Endothelial cell of umbilical vein (primary cell): ENCODE measurements at regions not wholly inside any gene's neighbourhood (a gene's known extent, or its start where the extent isn't known, plus 50 kb on each side); places are given as distances from the start of the nearest gene placed in this dataset.

Experiments
- BruUV-seq: library from RNA; stranded (reverse); fragments of 400-500 nt; replicated peaks from 2 replicates; lab custom pipeline; 2021; lab: Mats Ljungman, UMichigan
- CTCF ChIA-PET: fragments of 300-600, 350-600 bp; sonication (Branson Sonifier 250); formaldehyde crosslinking; loops from one replicate; lab custom pipeline; 2021; ENCODE audit warnings: antibody characterized with exemption, inconsistent platforms; lab: Charles Lee
- POLR2A ChIA-PET: fragments of 300-600, 350-600 bp; sonication (Branson Sonifier 250); formaldehyde crosslinking; loops from one replicate; lab custom pipeline; 2021; ENCODE audit warnings: antibody characterized with exemption, inconsistent platforms; lab: Charles Lee
- DNase-seq: peaks from one replicate; pipeline ENCODE4 v3.0.0-alpha.2; 2011; ENCODE audit warnings: low read depth, low spot score
- FAIRE-seq: peaks from 2 replicates; lab custom pipeline; 2011; peaks lifted over from hg19 to GRCh38; lab: Jason Lieb, UNC
- H2AFZ ChIP-seq: 2 replicates; pipeline ENCODE4 v1.6.0; 2012; ENCODE audit warnings: low read depth, low read length, control low read depth, inconsistent platforms
- H3K27ac ChIP-seq: 2 replicates; pipeline ENCODE4 v1.5.1; 2011; ENCODE audit warnings: low read depth, mild to moderate bottlenecking, control low read depth, low read length, moderate library complexity; ENCODE audit not compliant: insufficient read depth
- H3K27me3 ChIP-seq, 2 experiments: 2 replicates each; pipeline versions ENCODE4 v1.6.0 to v1.6.1; 2011; ENCODE audit warnings: low read length in 2 of 2, mixed read lengths in 1 of 2; ENCODE audit not compliant: control insufficient read depth in 2 of 2, insufficient read depth in 2 of 2
- H3K36me3 ChIP-seq, 2 experiments: 2 replicates in 1 of 2; 3 replicates in 1 of 2; pipeline ENCODE4 v1.5.1; 2011; ENCODE audit warnings: low read length in 2 of 2, mild to moderate bottlenecking in 1 of 2, moderate library complexity in 1 of 2; ENCODE audit not compliant: control insufficient read depth in 2 of 2, insufficient read depth in 2 of 2; ENCODE audit errors: extremely low read depth in 1 of 2
- H3K4me1 ChIP-seq: 3 replicates; pipeline ENCODE4 v1.5.1; 2011; ENCODE audit warnings: mild to moderate bottlenecking, low read length; ENCODE audit not compliant: control insufficient read depth, insufficient read depth; ENCODE audit errors: extremely low read depth
- H3K4me2 ChIP-seq: 2 replicates; pipeline ENCODE4 v1.6.1; 2011; ENCODE audit warnings: low read length, control low read depth, mixed read lengths; ENCODE audit not compliant: insufficient read depth
- H3K4me3 ChIP-seq, 3 experiments: fragments of 200-600 bp in 1 of 3; sonication (generic), shearing (Covaris generic) in 1 of 3; replicated peaks in 1 of 3; 2 replicates each; pipeline ENCODE4 v1.5.1; 2011 to 2016; ENCODE audit warnings: control low read depth in 3 of 3, low read length in 3 of 3, mild to moderate bottlenecking in 2 of 3, inconsistent platforms in 1 of 3, low read depth in 1 of 3, moderate library complexity in 1 of 3; ENCODE audit not compliant: insufficient read depth in 1 of 3
- H3K79me2 ChIP-seq: 2 replicates; pipeline ENCODE4 v1.6.0; 2012; ENCODE audit warnings: low read length, inconsistent platforms; ENCODE audit not compliant: control insufficient read depth, insufficient read depth
- H3K9ac ChIP-seq: replicated peaks from 2 replicates; pipeline ENCODE3; 2011; ENCODE audit warnings: low read length, control low read depth; ENCODE audit not compliant: insufficient read depth; ENCODE audit errors: extremely low read depth
- H3K9me1 ChIP-seq: replicated peaks from 3 replicates; pipeline ENCODE4 v1.6.0; 2011; ENCODE audit warnings: mild to moderate bottlenecking, low read length; ENCODE audit not compliant: control insufficient read depth, insufficient read depth; ENCODE audit errors: extremely low read depth
- H3K9me3 ChIP-seq: replicated peaks from 2 replicates; pipeline ENCODE4 v1.5.1; 2012; ENCODE audit warnings: low read length, inconsistent platforms; ENCODE audit not compliant: control insufficient read depth, insufficient read depth
- H4K20me1 ChIP-seq: replicated peaks from 2 replicates; pipeline ENCODE3; 2011; ENCODE audit warnings: mild to moderate bottlenecking, low read length; ENCODE audit not compliant: control insufficient read depth, insufficient read depth; ENCODE audit errors: extremely low read depth
- CTCF ChIP-seq, 2 donors: IDR thresholded peaks; 1 replicate in 1 of 2; 2 replicates in 1 of 2; pipeline ENCODE4 v1.5.1; 2011; ENCODE audit warnings: low read length in 2 of 2, mild to moderate bottlenecking in 2 of 2, moderate library complexity in 2 of 2, control low read depth in 1 of 2, inconsistent platforms in 1 of 2, low read depth in 1 of 2; ENCODE audit not compliant: insufficient read depth in 1 of 2; ENCODE audit errors: extremely low read depth in 1 of 2
- EZH2 ChIP-seq: IDR thresholded peaks from 2 replicates; pipeline ENCODE4 v1.6.1; 2012; ENCODE audit warnings: borderline replicate concordance, low read depth, mild to moderate bottlenecking, moderate library complexity, low read length, inconsistent platforms; ENCODE audit not compliant: severe bottlenecking
- FOS ChIP-seq: IDR thresholded peaks from 2 replicates; pipeline ENCODE4 v1.6.1; 2011; ENCODE audit warnings: mild to moderate bottlenecking, low read length, moderate library complexity, borderline replicate concordance; ENCODE audit not compliant: insufficient read depth
- GATA2 ChIP-seq: IDR thresholded peaks from 2 replicates; pipeline ENCODE4 v1.7.0; 2011; ENCODE audit warnings: low read depth, mild to moderate bottlenecking, moderate library complexity, mixed read lengths, low read length; ENCODE audit not compliant: insufficient read length, insufficient read depth
- JUN ChIP-seq: IDR thresholded peaks from 2 replicates; pipeline ENCODE4 v1.6.1; 2011; ENCODE audit warnings: borderline replicate concordance, low read depth; ENCODE audit not compliant: insufficient read length, insufficient read depth
- MYC ChIP-seq: IDR thresholded peaks from one replicate; pipeline ENCODE4 v1.6.1; 2011; ENCODE audit warnings: mild to moderate bottlenecking, low read depth, low read length
- POLR2A ChIP-seq: IDR thresholded peaks from 2 replicates; pipeline ENCODE4 v1.6.1; 2012; ENCODE audit warnings: low read depth, mild to moderate bottlenecking, control low read depth, low read length
- POLR2AphosphoS5 ChIP-seq: IDR thresholded peaks from 2 replicates; pipeline ENCODE4 v1.6.1; 2012; ENCODE audit warnings: low read depth, mild to moderate bottlenecking, control low read depth, low read length, moderate library complexity; ENCODE audit not compliant: insufficient read depth
- dilution Hi-C: fragments of 300-500 bp; cut with MboI; formaldehyde crosslinking; loops from one replicate; pipeline ENCODE4 v1.15.0; 2019; ENCODE audit warnings: low sequenced_read_pairs; ENCODE audit not compliant: extremely low pct_ligation_motif_present
- intact Hi-C: fragments of 100-400 bp; cut with micrococcal nuclease; formaldehyde crosslinking; loops from one replicate; pipeline ENCODE4 v1.10.0; 2022
- TF ChIP-seq, protein P1 (sequence below): IDR thresholded peaks from 2 replicates; pipeline ENCODE4 v1.6.1; 2011; ENCODE audit not compliant: insufficient read depth, insufficient read length

DNA sequence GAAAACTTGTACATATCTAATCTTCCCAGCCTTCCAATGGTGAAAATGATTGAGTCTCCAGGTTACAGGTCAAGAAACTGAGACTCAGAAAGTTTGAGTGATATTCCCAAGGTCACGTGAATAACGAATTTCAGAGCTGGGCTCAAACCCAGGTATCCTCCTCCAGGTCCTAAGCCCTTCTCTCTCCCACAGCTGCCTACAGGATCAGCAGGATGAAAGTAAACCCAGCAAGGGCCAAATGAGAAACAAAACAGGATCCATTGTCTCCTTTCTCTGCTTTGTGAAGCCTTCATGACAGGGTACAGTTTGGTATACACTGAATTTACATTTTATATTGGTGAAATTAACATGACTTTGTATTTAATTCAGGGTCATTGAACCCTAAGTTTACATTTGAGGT, 208.1 kb downstream of the RBM26 start:
- no peaks in the 10 kb centered on the region for H3K79me2 ChIP-seq
- DNase-seq (no peak), FAIRE-seq (no peak)
- POLR2A ChIA-PET, result no interaction called here
- TF ChIP-seq EZH2 (no peak), POLR2AphosphoS5 (no peak), GATA2 (no peak), POLR2A (no peak), CTCF (IDR thresholded peaks at IDR 0.05; ENCODE audit: extremely low read depth in 1 of 2, insufficient read depth in 1 of 2, low read depth in 1 of 2, low read length in 2 of 2) (no peak), JUN (no peak)
- H3K4me2 ChIP-seq, result no peak overlapping the region
- H3K27ac ChIP-seq, result no peak overlapping the region
- H3K36me3 ChIP-seq, result no peaks in the 10 kb centered on the region
- dilution Hi-C loops (no loop called here), intact Hi-C loops (no loop called here)
- H3K9me3 ChIP-seq, result no peaks in the 10 kb centered on the region
- no peaks in the 10 kb centered on the region for H3K9me1 ChIP-seq
- no peaks in the 10 kb centered on the region for H4K20me1 ChIP-seq
- H3K9ac ChIP-seq, result no peak overlapping the region
- H3K4me1 ChIP-seq, result no peaks in the 10 kb centered on the region
- no peak overlapping the region for H3K4me3 ChIP-seq
- CTCF ChIA-PET, result no interaction called here
- BruUV-seq, result no TSS peak
- H2AFZ ChIP-seq, result no peak overlapping the region
- no peaks in the 10 kb centered on the region for H3K27me3 ChIP-seq

GRCh38 chr13:79196843-79197242, 209.2 kb downstream of the RBM26 start:
- ChIA-PET POLR2A (no interaction called here), CTCF (no interaction called here)
- TF ChIP-seq GATA2 (no peak), POLR2AphosphoS5 (no peak), MYC (no peak), CTCF (IDR thresholded peaks at IDR 0.05; ENCODE audit: extremely low read depth in 1 of 2, insufficient read depth in 1 of 2, low read depth in 1 of 2, low read length in 2 of 2) (no peak), EZH2 (no peak), POLR2A (no peak), FOS (no peak), JUN (no peak)
- TF ChIP-seq, protein P1, sequence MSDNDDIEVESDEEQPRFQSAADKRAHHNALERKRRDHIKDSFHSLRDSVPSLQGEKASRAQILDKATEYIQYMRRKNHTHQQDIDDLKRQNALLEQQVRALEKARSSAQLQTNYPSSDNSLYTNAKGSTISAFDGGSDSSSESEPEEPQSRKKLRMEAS, result no peak
- dilution Hi-C loops (no loop called here), intact Hi-C loops (no loop called here)
- no peak overlapping the region for H3K9ac ChIP-seq
- no peaks in the 10 kb centered on the region for H3K9me3 ChIP-seq
- DNase-seq (no peak), FAIRE-seq (no peak)
- H4K20me1 ChIP-seq, result no peaks in the 10 kb centered on the region
- H3K4me3 ChIP-seq, result no peak overlapping the region
- H3K36me3 ChIP-seq, result no peaks in the 10 kb centered on the region
- H2AFZ ChIP-seq, result no peak overlapping the region
- no TSS peak for BruUV-seq
- H3K79me2 ChIP-seq, result no peaks in the 10 kb centered on the region
- no peaks in the 10 kb centered on the region for H3K4me1 ChIP-seq
- no peak overlapping the region for H3K4me2 ChIP-seq
- H3K27me3 ChIP-seq, result no peaks in the 10 kb centered on the region
- H3K9me1 ChIP-seq, result no peaks in the 10 kb centered on the region
- H3K27ac ChIP-seq, result no peak overlapping the region
